ENCODE measurements at regions not wholly inside any gene's neighbourhood (a gene's known extent, or its start where the extent isn't known, plus 50 kb on each side); places are given as distances from the start of the nearest gene placed in this dataset.

DNA sequence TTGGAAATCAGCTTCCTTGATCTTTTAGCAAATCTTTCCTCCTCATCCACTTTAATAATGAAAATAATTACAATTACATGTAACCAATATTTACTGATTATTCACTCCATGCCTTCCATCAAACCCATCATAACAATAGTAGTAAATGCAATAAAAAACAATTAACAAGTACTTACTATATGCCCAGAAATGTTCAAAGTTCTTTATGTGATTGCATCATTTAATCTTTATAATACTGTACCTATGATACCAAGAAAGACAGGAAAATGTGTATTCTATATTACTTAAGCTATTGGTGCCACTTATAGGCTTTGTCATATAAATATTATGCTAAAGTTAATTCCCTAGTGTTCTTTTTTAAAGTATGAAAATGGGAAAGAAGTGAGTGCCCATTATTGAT lies 210.2 kb upstream of the PKDCC start:
- DNase-seq (ENCODE audit: low read depth, low spot score), result no peak

DNA sequence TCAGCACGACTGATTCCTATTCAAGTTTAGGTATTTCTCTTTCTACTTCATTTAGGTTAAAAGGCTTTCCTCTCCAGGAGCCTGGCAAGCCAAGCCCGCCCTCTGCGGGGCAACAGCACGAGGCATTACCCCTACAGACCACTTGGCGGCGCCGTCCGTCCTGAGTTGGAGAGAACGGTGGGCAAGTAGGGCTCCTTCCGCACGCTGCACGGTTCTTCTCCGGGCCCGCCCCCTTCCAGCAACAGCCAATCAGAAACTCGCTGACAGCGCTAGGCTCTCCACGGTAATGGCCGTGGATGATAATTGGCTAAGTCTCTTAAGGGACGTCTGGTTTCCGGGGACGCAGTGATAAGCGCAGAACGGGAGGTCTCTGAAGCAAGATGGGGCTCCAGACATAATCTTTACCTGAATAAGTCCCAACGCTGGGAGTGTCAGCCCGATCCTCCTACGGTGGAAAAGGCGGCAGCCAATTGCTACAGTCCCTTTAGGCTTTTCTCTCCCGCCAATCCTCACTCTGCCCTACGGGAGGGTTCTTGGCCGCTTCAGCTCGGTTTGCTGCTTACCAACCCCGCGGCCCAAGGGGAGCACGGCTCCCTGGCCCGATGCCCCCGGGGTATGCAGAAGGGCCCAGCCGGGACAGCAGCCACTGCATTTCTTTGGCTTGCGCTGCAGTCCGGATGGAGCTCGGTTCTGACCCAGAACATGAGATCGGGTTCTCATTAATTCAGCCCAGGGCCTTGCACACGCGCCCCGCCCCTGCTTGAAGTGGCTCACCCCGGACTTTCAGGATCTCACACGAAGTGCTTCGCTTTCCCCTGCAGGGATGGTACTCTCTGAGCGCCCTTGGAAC lies 206.9 kb upstream of the PKDCC start:
- DNase-seq (ENCODE audit: low read depth, low spot score), result peak; percentile 98

DNA sequence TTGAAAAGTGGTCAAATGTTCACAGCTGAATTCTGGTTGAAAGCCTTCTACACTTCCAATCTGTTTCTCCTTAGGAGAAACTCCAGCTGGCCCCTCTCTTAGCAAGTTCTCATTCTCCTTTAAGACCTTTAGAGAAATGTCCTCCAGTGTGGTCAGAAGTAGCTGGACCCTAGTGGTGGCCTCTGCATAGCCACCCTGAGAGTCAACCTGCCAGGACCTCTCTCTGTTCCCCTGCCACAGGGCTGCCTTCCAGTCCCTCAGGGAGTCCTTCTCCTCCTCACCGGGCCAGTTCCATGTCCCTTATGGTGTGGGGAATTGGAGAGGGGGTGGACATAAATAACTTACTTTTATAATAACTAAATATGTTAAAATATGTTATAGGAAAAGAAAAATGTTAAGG lies 200.9 kb upstream of the PKDCC start:
- DNase-seq (ENCODE audit: low read depth, low spot score), result no peak

DNA sequence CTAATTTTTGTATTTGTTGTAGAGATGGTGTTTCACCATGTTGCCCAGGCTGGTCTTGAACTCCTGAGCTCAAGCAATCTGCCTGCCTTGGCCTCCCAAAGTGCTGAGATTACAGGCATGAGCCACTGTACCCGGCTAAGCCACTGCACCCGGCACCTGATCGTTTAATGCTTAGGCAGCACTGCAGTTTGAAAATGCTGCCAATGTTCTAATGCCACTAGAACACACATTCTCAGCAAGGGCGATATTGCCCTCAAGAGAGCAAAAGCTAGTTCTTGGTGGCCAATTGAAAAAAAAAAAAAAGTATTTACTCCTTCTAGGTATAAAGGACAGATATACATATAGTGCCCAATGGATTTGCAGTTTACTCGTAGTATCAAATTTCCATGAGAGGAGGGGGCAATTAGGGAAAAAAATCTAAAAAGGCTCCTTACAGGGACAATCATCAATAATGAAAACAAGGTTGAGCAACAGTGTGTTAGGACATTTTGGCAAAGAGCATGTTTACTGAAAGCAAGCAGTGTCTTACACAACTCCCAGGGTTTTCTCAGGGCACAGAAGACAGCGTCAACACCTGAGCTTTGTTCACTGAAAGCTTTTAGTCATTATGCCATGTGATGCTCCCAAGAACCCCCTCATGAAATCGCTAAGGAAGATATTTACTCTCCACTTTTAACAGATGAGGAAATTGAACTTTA lies 199.9 kb upstream of the PKDCC start:
- no peak for DNase-seq (ENCODE audit: low read depth, low spot score)

DNA sequence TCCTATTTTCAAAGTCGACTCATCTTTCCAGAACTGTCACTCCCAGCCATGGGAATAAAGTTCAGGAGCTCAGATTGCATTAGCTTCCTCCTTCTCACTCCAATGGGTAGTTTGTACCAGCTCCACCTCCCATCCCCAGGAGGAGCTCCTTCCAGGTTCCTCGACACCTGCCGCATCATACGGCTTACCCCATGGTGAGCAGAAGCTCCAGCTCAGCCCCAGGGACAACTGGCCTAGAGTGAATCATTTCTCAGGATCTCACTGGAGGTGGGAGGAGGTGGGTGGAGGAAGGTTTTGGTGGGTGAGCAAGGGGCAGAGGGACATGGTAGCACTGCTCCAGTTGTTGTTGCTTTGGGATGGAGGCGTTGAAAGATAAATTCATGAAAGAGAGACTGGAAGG lies 196.3 kb upstream of the PKDCC start:
- no peak for DNase-seq (ENCODE audit: low read depth, low spot score)

DNA sequence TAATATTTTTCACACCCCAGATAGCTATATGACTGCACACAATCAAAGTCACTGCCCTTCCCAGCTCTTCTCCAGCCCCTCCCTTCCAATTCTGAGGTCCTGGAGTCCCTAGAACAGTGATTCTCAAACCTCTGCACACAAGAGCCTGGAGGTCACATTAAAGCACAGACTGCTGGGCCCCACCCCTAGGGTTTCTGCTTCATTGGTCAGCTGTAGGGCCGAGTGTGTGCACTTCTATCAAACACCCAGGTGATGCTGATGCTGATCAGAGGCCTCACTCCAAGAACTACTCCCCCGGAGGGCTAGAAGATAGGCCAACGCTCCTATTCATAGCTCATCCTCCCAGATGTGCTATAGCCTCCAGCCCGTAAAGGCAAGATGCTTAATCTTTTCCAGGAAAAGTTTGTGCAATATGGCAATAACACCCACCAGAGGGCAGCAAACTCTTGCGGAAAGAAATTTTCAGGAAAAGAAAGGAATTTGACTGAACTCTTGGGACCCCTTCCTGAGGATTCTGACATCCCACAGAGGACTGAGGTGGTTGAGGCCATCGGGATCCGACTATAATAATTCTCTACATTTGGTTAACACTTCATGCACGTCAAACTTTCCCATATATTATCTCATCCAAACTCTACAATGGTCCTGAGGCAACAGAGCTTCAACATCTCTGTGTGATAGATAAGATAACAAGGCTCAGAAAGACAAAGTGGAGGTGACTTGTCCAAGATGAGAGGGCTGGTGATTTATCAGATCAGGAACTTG lies 194.2 kb upstream of the PKDCC start:
- DNase-seq (ENCODE audit: low read depth, low spot score), result no peak

DNA sequence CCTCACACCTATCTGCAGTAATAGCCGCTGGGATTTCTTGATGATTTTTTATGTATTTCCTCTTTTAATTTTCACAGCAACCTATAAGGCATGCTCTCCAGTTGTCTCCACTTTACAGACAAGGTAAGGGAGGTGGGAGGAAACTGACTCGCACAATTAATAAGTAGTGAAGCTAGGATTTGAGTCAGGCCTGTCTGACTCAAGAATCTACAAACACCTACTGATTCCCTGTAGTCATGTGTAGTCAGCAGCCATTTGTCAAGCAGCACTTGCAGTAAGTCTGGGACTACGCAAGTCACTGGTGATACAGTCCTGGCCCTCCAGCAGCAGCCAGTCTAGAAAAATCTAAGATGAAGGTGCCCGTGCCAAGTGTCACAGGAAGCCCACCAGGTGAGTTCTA lies 193.6 kb upstream of the PKDCC start:
- DNase-seq (ENCODE audit: low read depth, low spot score), result no peak

DNA sequence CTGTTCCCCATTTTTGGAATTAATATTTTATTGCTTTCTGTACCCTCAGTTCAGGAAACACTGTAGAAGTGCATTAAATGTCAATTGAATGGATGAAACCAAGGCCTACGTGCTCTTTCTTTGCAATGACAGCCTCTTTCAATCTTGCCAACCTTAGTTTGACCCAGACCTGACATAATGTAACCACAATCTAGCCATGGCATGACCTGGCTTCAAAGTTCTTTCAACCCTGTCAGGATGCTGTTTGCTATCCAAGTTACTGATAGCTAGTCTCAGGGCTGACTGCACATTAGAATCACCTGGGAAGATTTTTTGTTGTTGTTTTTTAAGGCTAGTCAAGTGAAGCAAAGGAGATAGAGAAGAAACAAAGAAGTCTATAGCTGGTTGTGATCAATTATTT lies 190.9 kb upstream of the PKDCC start:
- no peak for DNase-seq (ENCODE audit: low read depth, low spot score)

DNA sequence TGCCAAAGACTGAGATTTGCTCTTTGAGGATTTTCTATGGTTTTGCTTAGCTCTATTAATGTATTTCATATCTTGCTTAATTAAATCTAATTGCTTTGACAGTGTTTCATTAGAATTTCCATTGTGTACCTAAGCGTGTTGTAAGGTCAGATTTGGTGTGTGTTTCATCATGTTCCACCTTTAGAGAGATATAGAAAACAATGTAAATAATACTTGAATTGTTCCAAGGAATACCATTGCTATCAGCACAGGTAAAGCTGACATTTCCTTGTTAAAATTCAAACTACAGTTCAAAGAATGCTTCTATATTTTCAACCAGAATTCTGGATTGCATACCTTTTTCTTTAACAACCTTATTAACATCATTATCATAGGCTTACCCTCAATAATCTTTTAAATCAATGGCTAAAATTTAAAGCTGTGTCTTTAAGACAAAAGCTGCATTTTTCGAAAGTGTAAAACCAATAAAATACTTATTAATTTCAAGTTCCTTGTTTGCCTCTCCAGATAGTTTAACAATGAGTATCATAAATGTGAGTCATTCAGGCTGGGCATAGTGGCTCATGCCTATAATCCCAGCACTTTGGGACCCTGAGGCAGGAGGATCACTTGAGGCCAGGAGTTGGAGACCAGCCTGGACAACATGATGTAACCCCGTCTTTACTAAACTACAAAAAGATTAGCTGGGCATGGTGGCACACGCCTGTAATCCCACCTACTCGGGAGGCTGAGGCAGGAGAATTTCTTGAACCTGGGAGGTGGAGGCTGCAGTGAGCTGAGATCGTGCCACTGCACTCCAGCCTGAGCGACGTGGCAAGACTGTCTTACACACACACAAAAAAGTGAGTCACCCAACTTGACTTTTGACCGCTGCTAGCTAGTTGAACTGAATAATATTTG lies 188.0 kb upstream of the PKDCC start:
- DNase-seq (ENCODE audit: low read depth, low spot score), result no peak

DNA sequence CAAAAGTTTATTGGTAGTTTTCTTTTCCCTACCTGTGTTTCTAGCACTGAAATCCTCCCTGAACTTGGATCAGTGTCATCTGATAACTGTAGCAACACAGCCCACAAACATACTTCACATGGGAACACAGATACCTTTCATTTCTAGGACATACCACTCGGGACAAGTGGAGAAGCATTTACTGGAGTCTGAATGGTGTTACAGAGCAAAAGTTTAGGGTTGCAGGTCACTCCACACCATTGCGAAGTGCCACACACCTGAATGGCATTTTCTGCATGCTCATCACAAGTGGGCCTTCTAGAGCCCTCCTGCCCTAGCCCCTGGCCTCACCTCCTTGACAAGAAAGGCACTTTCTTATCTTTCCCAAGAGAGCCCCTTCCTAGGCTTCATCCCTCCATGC lies 184.8 kb upstream of the PKDCC start:
- DNase-seq (ENCODE audit: low read depth, low spot score), result no peak

DNA sequence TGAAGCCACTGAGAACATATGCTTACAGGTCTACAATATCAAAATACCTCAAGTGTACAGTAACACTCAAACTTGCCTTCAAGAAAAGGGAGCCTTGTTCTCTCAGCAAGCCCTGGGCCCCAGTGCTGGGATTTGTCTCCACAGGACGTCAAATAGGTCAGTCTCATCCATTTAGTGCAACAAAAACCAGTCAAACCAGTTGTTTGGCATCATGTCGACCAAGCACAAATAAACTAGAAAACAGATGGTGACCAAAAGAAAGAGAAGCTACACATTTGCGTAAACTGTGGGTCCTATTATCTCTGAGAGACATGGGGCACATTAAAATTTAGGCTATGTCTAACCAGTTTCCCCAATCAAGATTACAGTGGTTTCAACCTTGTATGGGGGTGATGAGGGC lies 182.6 kb upstream of the PKDCC start:
- DNase-seq (ENCODE audit: low read depth, low spot score), result no peak

DNA sequence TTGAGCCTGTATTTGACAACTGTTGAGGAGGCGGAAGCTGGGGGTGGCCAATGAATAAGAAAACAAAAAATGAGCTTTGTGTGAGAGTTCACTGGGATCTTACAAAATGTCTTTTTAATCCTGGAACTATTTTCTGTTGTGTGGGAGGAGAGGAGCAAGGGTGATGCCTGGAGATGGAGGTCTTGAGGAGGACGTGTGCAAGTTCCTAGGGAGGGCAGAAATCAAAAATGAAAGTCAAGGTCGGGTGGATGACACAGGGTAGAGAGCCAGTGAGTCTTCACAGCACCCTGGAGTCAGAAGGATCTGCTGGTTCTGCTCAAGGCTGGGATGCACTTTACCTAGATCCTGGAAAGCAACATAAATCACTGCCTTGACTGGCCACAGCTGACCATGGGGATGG lies 180.3 kb upstream of the PKDCC start:
- DNase-seq (ENCODE audit: low read depth, low spot score), result no peak

DNA sequence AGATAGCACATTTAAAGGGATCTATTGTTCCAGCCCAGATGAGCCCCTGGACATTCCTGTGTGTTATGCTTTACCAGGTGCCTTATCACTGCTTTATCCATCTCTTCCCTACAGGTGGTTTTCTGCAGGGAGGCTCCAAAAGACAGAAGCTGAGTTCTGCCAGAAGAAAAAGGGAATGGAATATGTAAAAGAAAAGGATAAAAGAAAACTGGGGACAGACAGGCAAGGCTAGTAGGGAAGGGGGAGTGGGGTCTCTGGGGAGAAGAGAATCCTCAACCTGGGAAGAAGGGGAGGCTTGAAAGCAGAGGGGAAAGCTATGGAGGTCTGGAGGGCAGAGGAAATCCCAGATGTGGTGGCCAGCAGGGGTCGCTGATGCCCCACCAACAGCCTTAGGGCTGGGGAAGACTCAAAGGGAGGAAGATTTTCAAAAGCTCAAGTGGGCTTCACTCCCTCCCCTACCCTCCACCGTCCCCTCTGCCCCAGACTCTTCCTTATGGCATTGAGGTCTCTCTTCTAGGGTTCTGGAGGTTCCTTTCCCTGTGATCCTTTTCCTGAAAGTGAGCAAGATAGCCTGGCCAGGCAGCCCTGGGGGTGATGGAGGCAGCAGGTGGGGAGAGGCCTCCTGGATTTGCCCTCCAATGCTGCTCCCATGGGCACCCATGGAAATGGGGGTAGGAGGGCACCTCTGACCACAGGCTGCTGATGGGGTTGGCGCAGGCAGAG lies 178.1 kb upstream of the PKDCC start:
- peak; percentile 26 for DNase-seq (ENCODE audit: low read depth, low spot score)

DNA sequence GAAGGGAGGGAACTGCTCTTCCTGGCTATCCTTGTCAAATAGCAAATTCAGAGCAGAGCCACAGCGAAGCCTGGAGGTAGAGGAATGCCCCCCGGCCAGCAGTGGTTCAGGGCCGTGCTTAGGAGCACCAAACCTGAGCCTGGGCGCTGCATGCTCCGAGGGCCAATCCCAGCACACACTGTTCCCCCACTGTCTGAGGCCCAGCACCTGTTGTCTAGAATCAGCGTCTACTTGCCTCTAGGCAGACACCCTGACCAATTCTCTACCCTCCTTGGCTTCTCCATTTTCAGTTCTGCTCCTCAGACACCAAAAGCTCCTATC lies 177.6 kb upstream of the PKDCC start:
- no peak for DNase-seq (ENCODE audit: low read depth, low spot score)

DNA sequence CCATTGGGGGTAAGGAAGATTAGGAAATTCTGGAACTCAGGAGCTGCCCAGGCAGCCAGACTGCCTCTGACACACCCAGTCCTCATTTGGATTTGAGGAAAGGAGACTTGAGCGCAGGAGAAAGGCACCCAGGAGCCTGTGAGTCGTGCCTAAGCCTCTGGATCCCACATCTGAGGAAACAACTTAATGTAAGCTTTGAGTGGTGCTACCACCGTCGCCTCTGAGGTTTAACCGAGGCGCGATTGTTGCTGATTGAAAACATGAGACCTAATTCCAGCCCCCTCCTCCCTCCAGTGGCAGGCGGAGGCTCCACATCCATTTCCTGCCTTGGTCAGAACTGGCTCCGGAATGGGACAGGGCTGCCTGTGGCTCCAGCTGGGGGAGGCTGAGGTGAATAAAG lies 176.7 kb upstream of the PKDCC start:
- DNase-seq (ENCODE audit: low read depth, low spot score), result no peak

DNA sequence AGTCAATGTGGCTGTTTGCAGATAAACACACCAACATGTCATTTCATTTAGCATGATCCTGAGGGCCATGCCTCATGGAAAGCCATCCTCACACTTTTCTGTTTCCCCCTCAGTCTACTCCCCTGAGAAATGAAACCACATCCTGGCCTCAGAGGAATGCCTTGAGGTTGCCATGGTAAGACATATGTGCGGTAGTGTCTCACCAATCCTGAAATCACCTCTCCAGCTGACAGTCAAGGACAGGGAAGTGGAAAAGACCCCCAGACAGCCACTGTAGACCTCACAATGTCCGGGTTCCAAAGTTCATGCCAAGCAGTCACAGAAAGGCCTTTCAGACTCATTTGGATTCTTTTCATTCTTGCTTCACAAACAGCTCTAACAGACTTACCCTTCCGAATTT lies 175.2 kb upstream of the PKDCC start:
- no peak for DNase-seq (ENCODE audit: low read depth, low spot score)

DNA sequence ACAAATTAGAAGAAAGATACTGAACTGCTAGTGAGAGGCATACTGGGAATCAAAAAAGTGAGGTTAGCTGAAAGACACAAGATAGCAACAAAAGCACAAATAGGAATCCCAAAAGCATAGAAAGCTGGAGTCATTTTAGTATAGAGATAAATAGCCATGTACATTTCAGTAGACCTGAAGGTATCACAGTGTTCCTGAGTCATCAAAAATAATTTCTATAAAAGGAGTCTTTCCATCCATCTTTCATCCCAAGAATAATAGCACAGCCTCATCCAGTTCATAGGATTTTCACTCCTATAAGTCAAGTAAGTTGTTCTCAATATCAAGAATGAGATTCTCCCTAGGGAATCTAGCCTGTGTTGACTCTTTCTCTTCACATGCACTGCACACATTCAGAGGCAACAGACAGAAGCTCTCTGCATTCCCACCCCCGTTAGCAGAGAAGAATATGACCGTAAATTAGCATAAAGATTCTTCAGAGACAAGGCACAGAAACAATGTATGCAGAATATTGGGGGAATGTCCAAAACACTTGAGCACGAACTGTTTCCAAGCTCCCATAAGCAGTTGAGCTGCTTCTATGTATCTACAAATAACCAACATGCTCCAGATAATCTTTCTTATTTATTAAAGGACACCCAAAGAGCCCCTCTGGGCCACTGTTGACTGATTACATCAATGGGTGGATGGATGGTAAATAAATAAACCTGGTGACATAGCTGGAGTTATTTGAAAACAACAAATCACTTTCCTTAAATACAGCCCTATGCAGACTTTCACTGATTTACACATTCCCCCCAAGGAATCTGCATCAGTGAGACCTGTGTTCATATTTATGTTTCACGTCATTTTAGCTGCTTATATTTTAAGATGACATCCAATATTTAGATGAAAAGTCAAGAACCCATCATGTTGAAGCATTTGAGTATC lies 174.5 kb upstream of the PKDCC start:
- no peak for DNase-seq (ENCODE audit: low read depth, low spot score)

DNA sequence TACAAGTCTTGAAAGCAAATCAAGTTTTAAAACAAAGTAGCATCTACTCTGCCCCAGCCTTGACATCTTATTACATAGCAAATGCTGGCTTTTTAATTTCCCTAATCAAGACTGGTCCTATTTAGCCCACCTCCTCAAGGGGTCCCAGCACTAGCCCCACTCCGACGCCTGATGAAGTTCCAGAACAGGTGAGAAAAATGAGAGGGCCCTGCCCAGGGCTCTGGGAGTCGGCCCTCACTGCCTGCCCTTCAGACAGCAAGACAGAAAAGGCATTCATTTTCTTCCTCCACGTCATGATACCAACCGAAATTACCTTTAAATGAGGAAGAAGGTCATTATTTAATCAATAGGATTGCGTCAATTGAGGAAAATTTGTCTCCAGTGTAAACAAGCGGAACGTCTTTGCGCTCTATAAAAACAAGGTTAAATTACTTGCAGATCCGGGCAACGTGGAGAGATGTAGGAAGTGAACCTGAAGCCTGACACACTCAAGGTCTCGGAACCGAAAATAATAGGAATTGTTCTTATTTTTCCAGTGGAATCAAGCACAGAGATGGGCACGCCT lies 170.6 kb upstream of the PKDCC start:
- DNase-seq (ENCODE audit: low read depth, low spot score), result no peak

DNA sequence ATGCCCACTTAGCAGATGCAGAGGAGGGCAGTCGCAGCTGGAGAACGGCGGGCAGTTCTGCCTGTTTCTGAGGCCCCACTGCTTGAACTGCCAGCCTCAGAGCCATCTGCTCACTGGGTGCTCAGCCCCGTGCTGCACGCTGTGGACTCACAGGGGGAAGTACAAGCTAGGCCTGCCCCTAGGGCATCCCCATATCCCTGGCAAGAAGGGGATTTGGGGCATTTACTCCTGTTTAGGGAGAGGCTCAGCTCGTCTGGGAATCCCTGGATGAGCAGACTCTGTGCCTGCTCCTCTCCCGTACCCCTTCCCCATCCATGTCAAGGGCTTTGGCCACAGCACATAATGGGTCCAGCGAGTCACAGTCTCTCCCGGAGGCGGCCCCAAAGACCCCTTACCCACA lies 169.8 kb upstream of the PKDCC start:
- DNase-seq (ENCODE audit: low read depth, low spot score), result no peak

All from activated naive CD8-positive, alpha-beta T cell treated with anti-CD3 and anti-CD28 coated beads, Interleukin-2, amount 50 U/mL, for 16 hours (primary cell).